Mucosa of stomach (tissue), 1 donor: ENCODE measurements at regions not wholly inside any gene's neighbourhood (a gene's known extent, or its start where the extent isn't known, plus 50 kb on each side); places are given as distances from the start of the nearest gene placed in this dataset.

ENCODE experiments used
- H3K27me3 ChIP-seq: one replicate; pipeline ENCODE4 v1.7.0; 2013; ENCODE audit warnings: mild to moderate bottlenecking, low read length; ENCODE audit not compliant: control insufficient read depth, insufficient read depth
- H3K36me3 ChIP-seq: one replicate; pipeline ENCODE4 v1.7.0; 2013; ENCODE audit warnings: low read length; ENCODE audit not compliant: control insufficient read depth, insufficient read depth
- H3K4me1 ChIP-seq: one replicate; pipeline ENCODE4 v1.7.0; 2013; ENCODE audit warnings: mild to moderate bottlenecking, low read length; ENCODE audit not compliant: control insufficient read depth, insufficient read depth
- H3K4me3 ChIP-seq: one replicate; pipeline ENCODE4 v1.7.0; 2013; ENCODE audit warnings: low read length
- H3K9ac ChIP-seq: one replicate; pipeline ENCODE4 v1.7.0; 2013; ENCODE audit warnings: mild to moderate bottlenecking, low read length, moderate library complexity
- H3K9me3 ChIP-seq: one replicate; pipeline ENCODE4 v1.7.0; 2013; ENCODE audit warnings: mild to moderate bottlenecking, low read length, moderate library complexity; ENCODE audit not compliant: control insufficient read depth
- donor health status: Pancreatic carcinoma.

DNA sequence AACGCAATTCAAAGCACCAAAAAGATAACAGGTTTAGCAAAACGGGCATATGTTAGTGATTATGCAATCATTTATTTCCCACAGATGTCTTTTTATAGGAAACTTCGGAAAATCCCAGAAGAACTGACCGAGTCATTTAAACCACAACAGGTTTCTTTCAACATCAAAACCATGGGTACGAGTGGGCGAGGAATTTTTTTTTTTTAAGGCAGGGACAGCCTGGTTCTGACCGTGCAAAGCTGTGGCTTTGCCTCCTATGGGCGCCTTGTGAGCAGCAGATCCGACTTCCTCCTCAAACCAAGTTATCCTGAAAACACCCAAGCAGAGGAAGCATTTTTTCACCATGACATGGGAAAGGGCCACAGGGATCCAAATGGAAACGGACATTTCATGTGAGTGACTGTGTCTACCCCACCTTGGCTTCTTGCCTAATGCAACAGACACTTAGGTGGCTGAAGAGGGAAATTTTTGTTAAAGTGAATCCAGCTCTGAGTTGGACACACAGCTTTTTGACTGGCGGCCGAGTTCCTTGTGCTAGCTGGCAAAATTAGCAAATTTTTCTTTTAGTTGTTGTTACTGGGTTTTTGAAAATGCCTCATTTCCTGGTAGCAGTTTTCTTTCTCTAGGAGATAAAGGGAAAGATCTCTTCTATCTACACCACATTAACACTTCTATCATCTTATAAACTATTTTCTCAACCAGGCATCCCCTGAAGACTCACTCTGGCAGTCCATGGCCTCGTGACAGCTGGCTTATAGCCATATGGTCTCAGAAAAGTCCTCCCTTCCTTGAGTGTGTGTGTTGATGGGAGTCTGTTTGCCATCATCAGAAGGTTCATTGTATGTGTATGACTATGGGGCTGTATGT, 487.4 kb upstream of the ZEB2 start:
- no peak overlapping the region for H3K4me3 ChIP-seq
- H3K9ac ChIP-seq: no peak overlapping the region
- H3K27me3 ChIP-seq: no peaks in the 10 kb centered on the region
- no peaks in the 10 kb centered on the region for H3K36me3 ChIP-seq
- no peaks in the 10 kb centered on the region for H3K9me3 ChIP-seq
- H3K4me1 ChIP-seq: no peaks in the 10 kb centered on the region

DNA sequence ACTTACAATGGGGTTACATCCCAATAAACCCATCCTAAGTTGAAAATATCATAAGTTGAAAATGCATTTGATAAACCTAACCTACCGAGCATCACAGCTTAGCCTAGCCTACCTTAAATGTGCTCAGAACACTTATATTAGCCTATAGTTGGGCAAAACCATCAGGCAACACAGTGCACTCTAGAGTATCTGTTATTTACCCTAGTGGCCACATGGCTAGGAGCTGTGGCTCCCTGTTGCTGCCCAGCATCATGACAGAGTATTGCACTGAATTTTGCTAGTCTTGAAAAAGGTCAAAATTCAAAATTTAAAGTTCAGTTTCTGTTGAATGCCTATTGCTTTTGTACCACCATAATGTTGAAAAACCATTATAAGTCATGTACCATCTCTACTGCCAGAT, 482.7 kb upstream of the ZEB2 start:
- Histone ChIP-seq H3K27me3 (no peaks in the 10 kb centered on the region), H3K9me3 (no peaks in the 10 kb centered on the region), H3K9ac (no peak overlapping the region), H3K4me1 (no peaks in the 10 kb centered on the region), H3K36me3 (no peaks in the 10 kb centered on the region), H3K4me3 (no peak overlapping the region)

DNA sequence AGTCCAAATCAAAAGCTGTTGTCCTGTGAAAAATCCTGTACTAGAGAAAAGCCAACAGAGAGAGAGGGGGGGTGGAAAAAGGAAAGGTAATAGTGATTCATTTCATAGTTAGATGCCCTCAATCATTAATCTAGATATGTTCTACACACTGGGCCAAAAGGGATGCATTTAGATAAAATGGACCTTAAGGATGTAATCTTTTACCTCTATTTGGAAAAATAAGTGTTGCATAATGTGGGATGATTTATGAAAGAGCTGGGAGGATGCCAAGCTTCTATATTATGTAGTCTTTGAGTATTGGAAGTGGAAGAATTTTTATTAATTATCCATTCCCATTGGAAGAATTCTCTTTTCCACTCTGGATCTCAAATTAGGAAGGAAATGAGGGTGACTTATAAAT, 480.5 kb upstream of the ZEB2 start:
- H3K4me3 ChIP-seq: no peak overlapping the region
- H3K9ac ChIP-seq: no peak overlapping the region
- H3K4me1 ChIP-seq: no peaks in the 10 kb centered on the region
- H3K27me3 ChIP-seq: no peaks in the 10 kb centered on the region
- H3K9me3 ChIP-seq: no peaks in the 10 kb centered on the region
- no peaks in the 10 kb centered on the region for H3K36me3 ChIP-seq

DNA sequence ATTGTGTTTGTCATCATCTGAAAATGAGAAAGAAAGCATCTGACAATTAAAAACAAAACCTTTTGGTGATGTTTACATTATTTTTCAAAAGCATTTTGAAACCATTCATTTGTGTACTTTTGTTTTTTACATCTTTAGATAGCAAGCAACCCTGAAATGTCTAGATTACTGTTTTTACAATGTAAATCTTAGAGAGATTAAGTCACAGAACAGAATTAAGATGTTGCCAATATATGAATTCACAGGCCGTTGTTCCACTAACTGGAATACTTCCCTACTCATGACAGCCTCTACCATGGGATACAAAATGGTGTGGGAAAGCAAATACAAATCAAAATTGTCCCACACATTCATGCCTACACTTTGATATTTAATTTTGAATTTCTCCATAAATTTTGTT, 480.0 kb upstream of the ZEB2 start:
- Histone ChIP-seq H3K4me1 (no peaks in the 10 kb centered on the region), H3K9ac (no peak overlapping the region)

DNA sequence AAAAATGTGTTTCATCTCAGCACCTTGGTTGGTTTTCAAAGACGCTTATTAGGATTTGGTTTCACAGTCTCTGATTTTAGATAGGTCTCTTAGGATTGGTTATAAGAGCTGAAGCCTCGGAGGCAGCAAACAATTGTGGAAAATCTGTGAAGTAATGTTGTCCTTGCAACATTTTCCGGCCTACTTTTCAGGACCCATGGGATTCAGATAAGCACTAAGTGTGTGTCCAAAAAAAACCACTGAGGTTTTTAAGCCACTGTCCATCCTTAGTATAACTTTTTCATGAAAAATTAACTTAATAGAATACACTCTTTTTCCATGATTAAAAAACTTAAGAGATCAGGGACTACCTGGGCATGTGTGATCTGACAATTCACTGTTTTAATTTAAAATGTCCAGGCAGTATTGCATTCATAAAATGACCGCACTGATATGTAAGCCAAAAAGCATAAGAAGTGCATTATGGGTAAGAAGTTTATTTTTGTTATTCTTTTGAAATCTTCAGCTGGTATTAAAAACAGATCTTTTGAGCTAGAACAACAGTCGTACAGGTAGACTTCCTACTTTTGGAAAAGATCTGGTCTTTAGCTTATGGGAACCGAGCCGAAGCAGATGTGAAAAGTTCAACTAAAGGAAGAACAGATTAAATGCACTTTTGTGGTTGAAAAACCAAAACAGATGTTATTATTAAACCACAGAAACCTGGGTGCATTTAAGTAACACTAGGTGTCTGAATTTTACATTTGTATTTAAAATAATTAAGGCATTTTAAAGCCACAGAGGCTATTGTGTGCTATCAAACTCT, 479.4 kb upstream of the ZEB2 start:
- H3K4me1 ChIP-seq: no peaks in the 10 kb centered on the region
- no peaks in the 10 kb centered on the region for H3K27me3 ChIP-seq
- no peaks in the 10 kb centered on the region for H3K9me3 ChIP-seq
- H3K9ac ChIP-seq: no peak overlapping the region
- H3K4me3 ChIP-seq: no peak overlapping the region
- no peaks in the 10 kb centered on the region for H3K36me3 ChIP-seq

More for the DNA sequence above, 480.0 kb upstream of the ZEB2 start:
- Histone ChIP-seq H3K9me3 (no peaks in the 10 kb centered on the region), H3K27me3 (no peaks in the 10 kb centered on the region), H3K36me3 (no peaks in the 10 kb centered on the region), H3K4me3 (no peak overlapping the region)

DNA sequence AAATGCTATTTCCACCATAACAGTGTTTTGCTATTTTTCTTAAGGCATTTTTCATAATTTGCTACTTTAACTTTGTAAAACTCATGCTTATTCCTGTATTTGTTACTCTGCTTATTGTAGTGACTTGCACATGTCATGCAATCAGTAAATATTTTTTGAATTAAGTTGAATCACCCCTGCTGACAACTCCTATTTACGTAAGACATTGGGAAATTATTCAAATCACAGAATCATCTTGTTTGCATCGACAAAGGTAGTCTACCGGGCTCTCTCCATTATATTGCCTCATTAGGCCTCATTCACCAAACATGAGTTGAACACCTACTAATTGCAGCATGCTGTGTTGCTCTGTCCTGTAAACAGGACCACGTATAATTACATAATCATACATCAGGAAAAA, 478.5 kb upstream of the ZEB2 start:
- Histone ChIP-seq H3K9me3 (no peaks in the 10 kb centered on the region), H3K36me3 (no peaks in the 10 kb centered on the region), H3K27me3 (no peaks in the 10 kb centered on the region), H3K4me1 (no peaks in the 10 kb centered on the region), H3K9ac (no peak overlapping the region), H3K4me3 (no peak overlapping the region)

DNA sequence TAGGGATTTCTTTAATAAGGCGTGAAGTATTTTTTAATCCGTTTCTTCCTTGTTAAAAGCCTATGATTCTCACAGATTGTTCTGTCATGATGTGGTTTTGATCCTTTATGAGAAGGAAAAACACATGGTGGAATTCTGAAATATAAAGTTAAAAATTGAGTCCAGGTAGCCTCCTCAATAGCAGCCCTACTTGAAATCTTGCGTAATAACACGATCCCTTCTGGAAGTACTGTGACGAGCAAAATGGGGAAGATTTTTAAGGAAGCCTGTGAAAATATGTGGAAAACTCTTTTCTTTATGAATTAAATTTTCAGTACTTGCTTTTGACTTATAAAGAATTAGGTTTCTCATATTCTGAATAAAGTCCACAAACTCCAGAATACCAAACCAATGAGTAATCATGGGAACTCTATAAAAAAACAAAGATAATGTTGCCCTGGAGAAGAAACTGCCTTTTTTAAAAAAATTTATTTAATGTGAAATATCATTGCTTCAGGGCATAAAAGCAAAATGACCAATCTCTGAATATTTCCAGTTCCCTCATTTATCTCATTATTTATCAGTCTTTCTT, 476.4 kb upstream of the ZEB2 start:
- no peak overlapping the region for H3K9ac ChIP-seq
- no peaks in the 10 kb centered on the region for H3K27me3 ChIP-seq
- no peaks in the 10 kb centered on the region for H3K4me1 ChIP-seq
- H3K9me3 ChIP-seq: no peaks in the 10 kb centered on the region
- no peak overlapping the region for H3K4me3 ChIP-seq
- H3K36me3 ChIP-seq: no peaks in the 10 kb centered on the region

DNA sequence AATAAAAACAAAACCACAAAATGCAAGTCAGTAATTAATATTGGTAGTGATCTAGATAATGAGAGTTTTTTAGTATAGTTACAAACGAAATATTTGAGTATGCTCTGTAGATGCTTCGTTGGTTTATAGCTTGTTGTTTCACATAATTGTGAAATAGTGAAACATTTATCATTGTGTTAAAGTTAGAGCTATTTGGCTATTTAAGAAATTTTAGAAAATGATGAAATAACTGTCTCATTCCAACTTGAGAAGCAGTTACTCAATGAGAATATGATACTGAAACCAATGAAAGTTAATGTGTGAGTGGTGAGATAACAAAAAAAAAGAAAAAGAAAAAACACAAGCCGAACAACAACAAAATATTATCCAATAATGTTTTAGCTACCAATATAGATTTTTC, 475.6 kb upstream of the ZEB2 start:
- Histone ChIP-seq H3K27me3 (no peaks in the 10 kb centered on the region), H3K4me1 (no peaks in the 10 kb centered on the region), H3K36me3 (no peaks in the 10 kb centered on the region), H3K9ac (no peak overlapping the region), H3K4me3 (no peak overlapping the region), H3K9me3 (no peaks in the 10 kb centered on the region)

DNA sequence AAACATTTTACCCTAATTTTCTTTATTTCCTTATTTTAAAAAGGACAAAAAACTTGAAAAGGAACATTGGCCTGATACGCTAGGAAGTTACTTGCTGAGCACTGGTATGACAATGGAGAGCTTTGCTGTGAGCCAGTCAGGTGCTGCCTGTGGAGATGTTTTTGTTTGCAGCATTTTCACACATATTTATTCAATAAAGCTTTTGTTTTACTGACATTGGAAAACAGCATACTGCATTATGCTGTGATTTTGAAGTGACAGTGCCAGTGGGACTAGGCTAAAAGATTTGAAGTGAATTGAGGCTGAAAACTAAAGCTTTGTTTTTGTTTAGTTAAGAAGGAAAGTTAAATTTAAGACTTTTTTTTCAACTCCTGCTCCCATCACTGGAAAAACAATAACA, 470.7 kb upstream of the ZEB2 start:
- Histone ChIP-seq H3K27me3 (no peaks in the 10 kb centered on the region), H3K4me1 (no peaks in the 10 kb centered on the region), H3K36me3 (no peaks in the 10 kb centered on the region), H3K9me3 (no peaks in the 10 kb centered on the region), H3K9ac (no peak overlapping the region), H3K4me3 (no peak overlapping the region)

DNA sequence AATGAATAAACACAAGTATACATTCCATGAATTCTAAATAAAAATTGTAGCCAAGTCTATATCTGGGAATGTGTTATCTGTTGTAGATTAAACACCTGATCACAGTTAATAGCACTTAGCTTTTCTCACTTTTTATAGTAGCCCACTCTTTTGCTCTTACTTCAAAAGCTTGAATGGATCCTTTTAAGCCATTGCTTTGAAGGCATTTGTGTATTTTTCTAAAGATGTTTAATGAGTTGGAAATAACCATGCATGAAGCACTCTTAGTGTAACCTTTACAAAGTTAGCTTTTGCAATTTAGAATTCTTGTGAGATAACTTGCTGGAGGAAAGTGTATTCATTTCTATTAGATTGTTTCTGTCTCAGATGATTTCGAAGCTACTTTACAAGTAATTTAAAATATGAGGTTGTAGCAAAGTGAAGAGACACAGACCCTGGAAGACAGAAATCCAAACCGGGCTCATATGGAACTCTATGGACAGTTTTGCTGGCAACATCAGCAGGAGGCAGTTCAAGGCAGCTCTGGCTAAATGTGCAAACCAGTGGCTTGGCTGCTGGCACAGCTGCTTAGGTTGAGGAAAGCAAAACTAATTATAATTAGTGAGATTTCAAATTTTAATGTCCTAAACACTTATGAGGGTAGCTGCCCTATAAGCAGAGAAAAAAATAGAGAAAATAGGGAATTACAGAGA, 469.8 kb upstream of the ZEB2 start:
- H3K4me1 ChIP-seq: no peaks in the 10 kb centered on the region
- no peaks in the 10 kb centered on the region for H3K36me3 ChIP-seq
- H3K4me3 ChIP-seq: no peak overlapping the region
- H3K9ac ChIP-seq: no peak overlapping the region
- no peaks in the 10 kb centered on the region for H3K9me3 ChIP-seq
- H3K27me3 ChIP-seq: no peaks in the 10 kb centered on the region

DNA sequence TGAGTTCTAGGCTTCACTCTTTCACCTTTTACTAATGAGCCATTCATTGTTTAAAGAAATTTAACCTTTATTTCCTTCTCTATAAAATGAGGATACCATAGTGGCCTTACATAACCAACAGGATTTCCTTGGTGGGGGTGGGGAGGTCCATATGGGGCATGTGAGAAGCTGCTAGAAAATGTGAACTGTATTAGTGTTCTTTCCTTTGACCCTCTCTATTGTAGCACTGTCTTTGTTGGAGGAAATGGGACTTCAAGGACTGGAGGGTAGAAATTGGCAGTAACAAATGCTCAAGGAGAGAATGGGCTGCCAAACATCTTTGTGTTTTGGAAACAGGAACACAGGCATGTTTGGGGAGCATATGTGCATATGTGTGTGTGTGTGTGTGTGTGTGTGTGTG, 468.7 kb upstream of the ZEB2 start:
- no peaks in the 10 kb centered on the region for H3K9me3 ChIP-seq
- no peak overlapping the region for H3K4me3 ChIP-seq
- no peak overlapping the region for H3K9ac ChIP-seq
- H3K4me1 ChIP-seq: no peaks in the 10 kb centered on the region
- no peaks in the 10 kb centered on the region for H3K27me3 ChIP-seq
- H3K36me3 ChIP-seq: no peaks in the 10 kb centered on the region

DNA sequence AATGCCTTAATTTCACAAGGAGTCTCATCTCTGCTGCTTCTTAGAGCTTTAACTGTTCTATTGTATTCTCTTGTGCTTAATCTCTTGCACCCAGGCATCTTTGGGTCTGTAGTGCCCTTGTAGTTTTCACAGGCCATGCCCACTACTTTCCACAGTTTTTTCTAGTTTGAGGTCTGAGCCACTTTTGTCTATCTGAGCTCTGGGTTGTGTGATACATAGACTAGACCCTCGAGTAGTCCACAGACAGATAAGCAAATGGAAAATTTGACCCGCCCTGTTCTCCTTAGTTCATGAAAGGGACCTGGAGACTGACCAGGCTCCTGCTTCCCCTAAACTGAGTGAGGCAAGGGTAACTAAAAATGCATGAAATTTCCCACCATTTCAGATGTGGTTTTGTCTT, 466.8 kb upstream of the ZEB2 start:
- Histone ChIP-seq H3K4me1 (no peaks in the 10 kb centered on the region), H3K4me3 (no peak overlapping the region), H3K27me3 (no peaks in the 10 kb centered on the region), H3K36me3 (no peaks in the 10 kb centered on the region), H3K9ac (no peak overlapping the region), H3K9me3 (no peaks in the 10 kb centered on the region)
